ENCODE measurements at regions not wholly inside any gene's neighbourhood (a gene's known extent, or its start where the extent isn't known, plus 50 kb on each side); places are given as distances from the start of the nearest gene placed in this dataset.

GRCh38 chr4:24071612-24072372 is 181.9 kb upstream of the PPARGC1A start:
- no peaks in the 10 kb centered on the region for H3K36me3 Mint-ChIP-seq (ENCODE audit: low read depth)
- H3K27me3 Mint-ChIP-seq (ENCODE audit: insufficient read depth): no peaks in the 10 kb centered on the region
- H3K27ac Mint-ChIP-seq: no peak overlapping the region
- no peaks in the 10 kb centered on the region for H3K4me1 Mint-ChIP-seq (ENCODE audit: low read depth)
- intact Hi-C loops (cut with micrococcal nuclease): no loop called here
- no peak overlapping the region for H3K4me3 Mint-ChIP-seq
- DNase-seq (ENCODE audit: low spot score): no peak
- no peaks in the 10 kb centered on the region for H3K9me3 Mint-ChIP-seq

GRCh38 chr4:24070117-24070516 is 180.3 kb upstream of the PPARGC1A start:
- intact Hi-C loops (cut with micrococcal nuclease): no loop called here
- no peak for DNase-seq (ENCODE audit: low spot score)
- no peaks in the 10 kb centered on the region for H3K4me1 Mint-ChIP-seq (ENCODE audit: low read depth)
- no peaks in the 10 kb centered on the region for H3K27me3 Mint-ChIP-seq (ENCODE audit: insufficient read depth)
- H3K36me3 Mint-ChIP-seq (ENCODE audit: low read depth): no peaks in the 10 kb centered on the region
- H3K9me3 Mint-ChIP-seq: no peaks in the 10 kb centered on the region
- no peak overlapping the region for H3K27ac Mint-ChIP-seq
- no peak overlapping the region for H3K4me3 Mint-ChIP-seq

GRCh38 chr4:24067367-24068193 is 177.7 kb upstream of the PPARGC1A start:
- Mint-ChIP-seq H3K36me3 (ENCODE audit: low read depth) (no peaks in the 10 kb centered on the region), H3K4me1 (ENCODE audit: low read depth) (no peaks in the 10 kb centered on the region), H3K27me3 (ENCODE audit: insufficient read depth) (no peaks in the 10 kb centered on the region), H3K4me3 (no peak overlapping the region), H3K9me3 (no peaks in the 10 kb centered on the region), H3K27ac (no peak overlapping the region)
- intact Hi-C loops (cut with micrococcal nuclease): no loop called here
- no peak for DNase-seq (ENCODE audit: low spot score)

GRCh38 chr4:24065974-24066373 is 176.1 kb upstream of the PPARGC1A start:
- H3K9me3 Mint-ChIP-seq: no peaks in the 10 kb centered on the region
- no peak overlapping the region for H3K4me3 Mint-ChIP-seq
- H3K36me3 Mint-ChIP-seq (ENCODE audit: low read depth): no peaks in the 10 kb centered on the region
- intact Hi-C loops (cut with micrococcal nuclease): no loop called here
- no peak for DNase-seq (ENCODE audit: low spot score)
- H3K27me3 Mint-ChIP-seq (ENCODE audit: insufficient read depth): no peaks in the 10 kb centered on the region
- no peaks in the 10 kb centered on the region for H3K4me1 Mint-ChIP-seq (ENCODE audit: low read depth)
- no peak overlapping the region for H3K27ac Mint-ChIP-seq

GRCh38 chr4:24063731-24064130 is 173.9 kb upstream of the PPARGC1A start:
- Mint-ChIP-seq H3K36me3 (ENCODE audit: low read depth) (no peaks in the 10 kb centered on the region), H3K9me3 (no peaks in the 10 kb centered on the region), H3K4me3 (no peak overlapping the region), H3K4me1 (ENCODE audit: low read depth) (no peaks in the 10 kb centered on the region), H3K27me3 (ENCODE audit: insufficient read depth) (no peaks in the 10 kb centered on the region), H3K27ac (no peak overlapping the region)
- intact Hi-C loops (cut with micrococcal nuclease): no loop called here
- no peak for DNase-seq (ENCODE audit: low spot score)

GRCh38 chr4:24060932-24061331 is 171.1 kb upstream of the PPARGC1A start:
- Mint-ChIP-seq H3K36me3 (ENCODE audit: low read depth) (no peaks in the 10 kb centered on the region), H3K9me3 (peaks cover 3% of the 10 kb centered on the region), H3K4me3 (no peak overlapping the region), H3K4me1 (ENCODE audit: low read depth) (no peaks in the 10 kb centered on the region), H3K27ac (no peak overlapping the region), H3K27me3 (ENCODE audit: insufficient read depth) (no peaks in the 10 kb centered on the region)
- no peak for DNase-seq (ENCODE audit: low spot score)
- intact Hi-C loops (cut with micrococcal nuclease): no loop called here

- H3K9me3 Mint-ChIP-seq: peaks cover 3% of the 10 kb centered on the region
- no peaks in the 10 kb centered on the region for H3K4me1 Mint-ChIP-seq (ENCODE audit: low read depth)
- no peaks in the 10 kb centered on the region for H3K27me3 Mint-ChIP-seq (ENCODE audit: insufficient read depth)
- no peak overlapping the region for H3K27ac Mint-ChIP-seq
- no peak for DNase-seq (ENCODE audit: low spot score)
- H3K36me3 Mint-ChIP-seq (ENCODE audit: low read depth): no peaks in the 10 kb centered on the region
- no peak overlapping the region for H3K4me3 Mint-ChIP-seq
- intact Hi-C loops (cut with micrococcal nuclease): no loop called here
Observed at GRCh38 chr4:24059839-24060238, 170.0 kb upstream of the PPARGC1A start.

- Mint-ChIP-seq H3K4me1 (ENCODE audit: low read depth) (no peaks in the 10 kb centered on the region), H3K36me3 (ENCODE audit: low read depth) (no peaks in the 10 kb centered on the region), H3K27me3 (ENCODE audit: insufficient read depth) (no peaks in the 10 kb centered on the region), H3K27ac (no peak overlapping the region), H3K9me3 (peaks cover 3% of the 10 kb centered on the region), H3K4me3 (no peak overlapping the region)
- intact Hi-C loops (cut with micrococcal nuclease): no loop called here
- no peak for DNase-seq (ENCODE audit: low spot score)
Observed at GRCh38 chr4:24057915-24058559, 168.2 kb upstream of the PPARGC1A start.

- DNase-seq (ENCODE audit: low spot score): no peak
- intact Hi-C loops (cut with micrococcal nuclease): no loop called here
- no peaks in the 10 kb centered on the region for H3K36me3 Mint-ChIP-seq (ENCODE audit: low read depth)
- H3K27me3 Mint-ChIP-seq (ENCODE audit: insufficient read depth): no peaks in the 10 kb centered on the region
- no peak overlapping the region for H3K27ac Mint-ChIP-seq
- H3K4me3 Mint-ChIP-seq: no peak overlapping the region
- peaks cover 3% of the 10 kb centered on the region for H3K9me3 Mint-ChIP-seq
- no peaks in the 10 kb centered on the region for H3K4me1 Mint-ChIP-seq (ENCODE audit: low read depth)
Observed at GRCh38 chr4:24056289-24056688, 166.4 kb upstream of the PPARGC1A start.

GRCh38 chr4:24055623-24056022 is 165.8 kb upstream of the PPARGC1A start:
- Mint-ChIP-seq H3K9me3 (peaks cover 3% of the 10 kb centered on the region), H3K36me3 (ENCODE audit: low read depth) (no peaks in the 10 kb centered on the region), H3K4me3 (no peak overlapping the region), H3K27me3 (ENCODE audit: insufficient read depth) (no peaks in the 10 kb centered on the region), H3K27ac (no peak overlapping the region), H3K4me1 (ENCODE audit: low read depth) (no peaks in the 10 kb centered on the region)
- intact Hi-C loops (cut with micrococcal nuclease): no loop called here
- DNase-seq (ENCODE audit: low spot score): no peak

GRCh38 chr4:24054910-24055309 is 165.1 kb upstream of the PPARGC1A start:
- intact Hi-C loops (cut with micrococcal nuclease): no loop called here
- Mint-ChIP-seq H3K4me1 (ENCODE audit: low read depth) (no peaks in the 10 kb centered on the region), H3K36me3 (ENCODE audit: low read depth) (no peaks in the 10 kb centered on the region), H3K4me3 (no peak overlapping the region), H3K9me3 (peaks cover 3% of the 10 kb centered on the region), H3K27ac (no peak overlapping the region), H3K27me3 (ENCODE audit: insufficient read depth) (no peaks in the 10 kb centered on the region)
- DNase-seq (ENCODE audit: low spot score): no peak

GRCh38 chr4:24053934-24054333 is 164.1 kb upstream of the PPARGC1A start:
- Mint-ChIP-seq H3K36me3 (ENCODE audit: low read depth) (no peaks in the 10 kb centered on the region), H3K9me3 (peaks cover 3% of the 10 kb centered on the region), H3K4me3 (no peak overlapping the region), H3K27ac (no peak overlapping the region), H3K27me3 (ENCODE audit: insufficient read depth) (no peaks in the 10 kb centered on the region), H3K4me1 (ENCODE audit: low read depth) (no peaks in the 10 kb centered on the region)
- intact Hi-C loops (cut with micrococcal nuclease): no loop called here
- no peak for DNase-seq (ENCODE audit: low spot score)
